ENCODE measurements at regions not wholly inside any gene's neighbourhood (a gene's known extent, or its start where the extent isn't known, plus 50 kb on each side); places are given as distances from the start of the nearest gene placed in this dataset.

DNA sequence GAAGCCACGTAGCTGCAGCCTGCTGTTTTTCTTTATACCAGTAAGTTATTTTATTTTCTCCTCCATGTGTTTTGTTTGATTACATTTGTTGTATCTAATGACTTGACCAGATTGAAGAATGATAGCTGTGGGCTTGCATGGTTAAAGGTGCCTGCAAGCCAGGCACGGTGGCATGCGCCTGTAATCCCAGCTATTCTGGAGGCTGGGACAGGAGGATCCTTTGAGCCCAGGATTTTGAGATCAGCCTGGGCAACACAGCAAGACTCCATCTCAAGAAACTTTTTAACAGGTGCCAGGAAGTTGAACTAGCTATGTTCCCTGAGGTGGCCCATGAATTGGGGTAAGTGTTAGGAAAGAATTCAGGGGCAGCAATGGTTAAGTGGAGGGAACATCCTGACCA, 179.4 kb downstream of the IRS1 start:
- DNase-seq: no peak

DNA sequence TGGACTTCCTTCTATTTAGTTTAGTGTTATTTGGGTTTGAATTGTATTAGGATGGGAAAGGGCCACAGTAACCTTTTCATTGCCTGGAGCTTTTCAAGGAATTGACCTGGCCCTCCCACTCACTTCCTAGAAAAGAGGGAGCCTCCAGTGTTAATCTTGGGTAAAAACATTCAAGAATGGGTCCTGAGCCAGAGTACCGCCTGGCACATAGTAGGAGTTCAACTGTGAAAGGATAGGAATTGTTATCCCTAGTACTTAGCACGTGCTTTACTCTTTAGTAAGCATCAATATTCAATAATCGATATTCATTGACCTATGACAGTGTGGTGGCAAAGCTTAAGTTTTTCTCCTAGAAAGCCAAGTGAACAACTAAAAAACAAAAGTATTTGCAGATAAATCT, 179.9 kb downstream of the IRS1 start:
- DNase-seq: no peak

DNA sequence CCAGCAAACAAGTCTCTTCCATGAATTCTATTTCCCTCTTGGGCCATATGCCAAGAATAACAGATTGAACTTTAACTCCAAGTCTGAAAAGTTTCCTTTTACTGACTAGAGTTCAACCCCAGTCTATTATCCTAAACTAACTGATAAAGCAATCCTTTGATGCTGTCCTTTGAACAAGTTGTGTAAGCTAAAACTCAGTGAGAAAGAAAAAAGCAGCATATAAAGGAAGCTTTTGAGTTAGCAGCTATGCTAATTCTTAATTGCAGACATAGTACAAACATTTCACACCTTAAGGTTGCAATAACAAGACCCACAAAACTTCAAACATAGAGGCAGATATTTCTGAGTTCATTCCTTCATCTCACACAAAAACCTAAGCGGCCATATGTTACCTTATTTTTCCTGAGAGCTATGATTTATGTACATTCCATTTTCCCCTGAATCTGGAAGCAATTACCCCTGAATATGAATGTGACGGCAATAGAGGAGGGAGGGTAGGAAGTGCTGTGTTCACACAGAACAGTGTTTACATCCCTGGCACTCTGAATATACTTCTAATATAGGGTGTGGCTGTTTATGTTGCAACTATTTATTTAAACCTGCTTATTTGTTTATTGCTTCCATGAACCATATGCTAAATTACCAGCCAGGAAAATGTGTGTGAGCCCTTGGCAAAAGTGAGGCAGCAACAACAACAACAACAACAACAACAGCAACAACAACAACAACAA, 180.6 kb downstream of the IRS1 start:
- no peak for DNase-seq

DNA sequence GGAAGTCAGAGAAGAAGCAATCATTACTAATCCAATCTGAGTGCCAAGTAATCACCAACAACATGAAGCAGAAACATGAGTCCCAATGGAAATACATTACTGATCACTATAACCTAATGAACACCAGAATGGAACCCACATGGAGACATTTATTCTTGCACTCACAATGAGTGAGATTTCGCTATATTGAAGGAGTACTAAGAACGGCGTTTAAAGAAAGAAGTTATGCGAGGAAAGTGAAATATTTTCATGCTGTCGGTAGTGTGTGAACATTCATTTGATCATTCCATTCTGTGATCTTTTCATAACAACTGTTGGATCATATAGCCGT, 181.1 kb downstream of the IRS1 start:
- DNase-seq: no peak

DNA sequence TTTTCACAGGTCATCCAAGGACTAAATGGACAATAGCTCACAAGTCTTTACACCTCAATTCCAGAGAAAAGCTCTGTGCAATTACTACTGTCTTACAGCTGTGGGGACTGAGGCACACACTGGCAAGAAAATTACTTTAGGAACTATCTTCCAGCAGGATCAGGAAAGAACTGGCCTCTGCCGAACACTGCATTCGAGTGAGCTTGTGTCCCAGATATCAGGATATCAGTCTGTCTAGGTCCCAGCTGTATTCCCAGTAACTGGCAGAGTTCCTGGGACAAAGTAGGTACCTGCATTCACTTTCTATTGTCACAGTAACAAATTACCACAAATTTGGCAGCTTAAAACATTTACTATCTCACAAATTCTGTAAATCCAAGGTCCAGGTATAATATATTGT, 183.7 kb downstream of the IRS1 start:
- no peak for DNase-seq

DNA sequence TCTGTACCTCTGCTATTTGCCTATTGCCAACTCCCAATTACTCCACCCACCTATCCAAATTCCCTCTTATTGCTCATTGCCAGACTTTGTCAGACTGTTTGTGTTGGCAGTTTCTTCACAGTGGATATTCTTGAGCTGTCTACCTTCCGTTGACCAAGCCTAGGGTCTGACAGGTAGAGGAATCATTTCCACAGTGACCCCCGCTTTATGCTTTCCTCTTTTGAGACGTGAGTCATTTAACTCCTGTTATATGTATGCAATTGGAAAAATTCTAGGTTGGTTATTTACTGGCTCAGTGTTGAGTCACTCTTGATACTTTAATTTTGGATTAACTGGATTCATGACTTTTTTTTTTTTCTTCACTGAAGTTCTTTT, 187.7 kb downstream of the IRS1 start:
- no peak for DNase-seq

DNA sequence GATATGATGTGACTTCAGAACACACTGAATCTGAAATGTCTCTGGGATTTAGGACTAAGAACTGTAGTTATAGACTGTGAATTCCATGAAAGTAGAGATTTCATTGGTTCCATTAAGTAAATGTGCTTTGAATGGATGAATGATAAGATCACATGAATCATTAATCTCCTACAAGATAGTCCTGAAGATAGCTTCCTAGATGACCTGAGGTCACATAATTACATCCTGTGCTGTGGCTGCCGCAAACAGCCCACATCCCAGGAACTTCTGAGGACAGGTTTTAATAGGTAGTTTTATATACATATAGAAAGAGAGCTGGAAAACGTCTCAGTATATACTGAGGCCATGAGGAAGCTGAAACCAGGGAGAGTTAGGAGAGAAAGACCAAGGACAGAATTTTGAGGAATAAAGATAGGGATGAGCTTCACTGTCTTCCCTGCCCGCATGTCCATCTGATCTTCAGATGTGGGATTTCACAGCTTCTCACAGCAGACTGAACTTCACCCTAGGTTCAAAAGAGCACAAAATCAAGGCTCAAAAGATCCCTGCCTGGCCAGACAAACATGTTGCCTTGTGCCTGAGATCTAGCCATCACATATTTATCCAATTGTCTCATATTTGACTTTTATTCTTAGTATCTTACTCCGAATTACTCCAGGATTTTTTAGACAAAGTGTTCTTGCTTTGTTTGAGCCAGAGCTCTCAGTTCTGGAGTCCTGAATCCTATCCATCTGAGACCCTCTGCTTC, 188.2 kb downstream of the IRS1 start:
- no peak for DNase-seq

DNA sequence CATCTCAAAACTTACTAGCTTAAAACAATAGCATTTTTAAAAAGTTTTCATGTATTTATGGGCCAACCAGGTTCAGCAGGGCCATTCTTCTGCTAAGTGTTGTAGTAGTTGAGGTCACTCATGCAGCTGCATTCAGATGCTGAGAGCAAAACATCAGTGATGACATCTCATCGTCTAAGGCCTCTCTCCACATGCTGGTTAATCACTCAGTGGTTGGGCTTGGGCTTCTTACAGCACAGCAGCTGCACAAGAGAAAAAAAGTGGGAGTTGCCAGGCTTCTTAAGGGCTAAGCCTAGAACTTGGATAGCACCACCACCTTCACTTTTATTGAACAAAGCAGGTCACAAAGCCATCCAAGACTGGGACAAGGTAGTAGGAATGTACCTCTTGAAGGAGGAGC, 190.3 kb downstream of the IRS1 start:
- no peak for DNase-seq

DNA sequence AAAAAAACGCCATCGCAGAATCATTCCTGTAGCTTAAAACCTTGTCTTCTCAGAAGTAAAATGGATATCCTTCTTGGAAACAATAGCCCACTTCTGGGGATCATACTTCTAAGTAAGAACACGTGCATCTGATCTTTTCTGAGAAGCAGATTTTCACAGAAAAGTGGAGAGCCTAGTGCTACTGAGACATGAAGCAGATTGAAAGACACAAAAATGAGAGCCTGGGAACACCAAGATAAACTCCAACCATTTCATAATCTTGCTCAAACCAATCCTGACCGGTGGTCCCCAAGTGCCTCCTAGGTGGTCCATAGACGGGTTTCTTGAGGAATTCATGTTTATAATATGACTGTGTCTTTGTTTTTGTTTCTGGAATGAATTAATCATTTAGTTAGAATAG, 191.2 kb downstream of the IRS1 start:
- no peak for DNase-seq

DNA sequence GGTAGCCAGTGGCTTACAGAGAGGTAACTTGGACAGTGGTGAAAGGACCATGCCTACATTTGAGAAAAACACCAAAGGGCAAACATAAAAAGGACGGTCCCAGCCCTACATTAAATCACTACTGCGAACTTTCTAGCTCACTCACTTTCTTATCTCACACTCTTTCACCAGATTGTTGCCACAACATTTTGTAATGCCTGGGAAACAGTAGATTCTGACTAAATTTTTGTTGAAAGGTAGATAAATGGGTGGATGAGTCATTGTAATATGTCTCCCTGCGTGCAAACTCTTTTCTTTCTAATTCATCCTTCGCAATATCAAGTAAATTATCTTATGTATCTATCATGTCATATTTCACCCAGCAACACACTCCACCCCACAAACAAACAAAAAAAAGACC, 192.2 kb downstream of the IRS1 start:
- no peak for DNase-seq

DNA sequence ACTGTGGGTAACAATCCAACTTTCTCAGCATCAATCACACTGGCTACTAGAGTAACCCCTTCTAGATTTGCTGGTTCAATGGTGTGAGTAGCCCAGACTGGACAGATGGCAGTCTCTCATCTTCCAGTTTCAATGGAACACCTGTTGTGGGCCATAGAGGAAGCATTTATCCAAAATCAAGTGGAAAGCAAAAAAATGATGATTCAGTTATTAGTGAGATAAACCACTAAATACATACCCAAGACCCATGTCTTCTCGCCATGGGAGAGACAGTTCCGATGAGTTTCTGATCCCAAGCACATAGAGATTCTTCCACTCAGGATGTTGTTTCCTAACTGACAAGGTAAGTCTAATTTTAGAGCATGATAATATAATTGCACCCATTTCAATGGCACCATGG, 194.0 kb downstream of the IRS1 start:
- no peak for DNase-seq

DNA sequence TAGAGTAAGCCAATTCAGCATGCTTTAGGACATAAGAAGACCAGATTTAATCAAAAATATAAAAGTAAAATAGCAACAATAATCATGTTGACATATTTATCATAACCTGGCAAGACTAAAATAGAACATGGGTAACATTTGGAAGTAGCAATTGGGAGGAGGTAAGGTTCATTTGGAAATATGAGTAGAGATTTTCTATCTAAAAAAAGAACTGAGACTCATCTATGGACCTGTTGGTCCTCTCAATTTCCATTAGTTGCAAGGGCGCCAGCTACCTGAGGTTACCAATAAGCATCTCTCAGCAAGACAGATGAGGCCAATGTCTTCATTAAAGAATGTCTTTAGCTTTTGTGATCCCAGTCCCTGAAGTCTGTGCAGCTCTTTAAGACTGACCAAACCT, 196.0 kb downstream of the IRS1 start:
- DNase-seq: no peak

DNA sequence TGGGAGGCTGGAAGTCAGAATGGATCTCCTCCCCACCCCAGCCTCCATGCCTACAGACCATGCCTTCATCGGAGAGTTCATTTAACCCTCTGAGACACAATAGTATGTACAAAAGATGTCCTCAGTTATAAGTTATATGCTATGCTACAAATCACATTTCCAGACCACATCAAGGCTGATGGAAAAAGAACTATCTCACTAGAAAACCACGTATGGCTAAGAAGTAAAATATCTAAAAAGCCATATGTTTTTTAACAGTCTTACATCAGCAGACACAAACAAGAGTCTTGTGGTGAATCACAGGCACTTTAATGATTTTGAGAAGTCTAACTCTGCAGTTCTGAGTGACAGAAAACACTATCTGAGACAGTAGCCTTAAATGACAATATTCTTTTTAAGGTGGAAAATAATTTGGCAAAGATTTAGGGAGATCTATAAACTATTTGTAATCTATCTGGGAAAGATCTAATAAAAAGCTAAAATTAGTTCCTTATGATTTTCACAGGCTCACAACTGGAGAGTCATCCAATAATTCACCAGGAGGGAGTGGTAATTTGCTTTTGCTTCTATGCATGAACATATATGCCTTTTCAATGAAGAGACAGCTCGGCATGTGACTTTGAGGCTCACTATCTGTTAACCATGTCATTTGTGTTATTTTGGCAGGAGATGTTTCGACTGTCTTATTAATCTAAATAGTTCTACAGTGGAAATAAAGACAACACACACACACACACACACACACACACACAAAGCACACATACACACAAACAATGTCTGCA, 197.5 kb downstream of the IRS1 start:
- DNase-seq: no peak

DNA sequence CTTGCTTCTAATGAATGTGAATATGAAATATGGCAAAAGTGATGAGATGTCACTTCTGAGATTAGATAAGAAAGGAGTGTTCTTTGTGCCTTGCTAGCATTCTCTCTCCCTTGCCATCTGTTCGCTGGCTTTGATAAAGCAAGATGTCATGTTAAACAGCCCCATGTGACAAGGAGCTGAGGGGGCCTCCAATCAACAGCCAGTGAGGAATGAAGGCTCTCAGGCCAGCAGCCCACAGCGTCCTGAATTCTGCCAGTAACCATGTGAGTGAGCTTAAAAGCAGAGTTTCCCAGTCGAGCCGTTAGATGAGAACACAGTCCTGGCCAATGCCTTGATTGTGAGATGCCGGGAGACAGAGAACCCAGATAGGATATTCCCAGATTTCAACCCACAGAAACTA, 198.8 kb downstream of the IRS1 start:
- no peak for DNase-seq

DNA sequence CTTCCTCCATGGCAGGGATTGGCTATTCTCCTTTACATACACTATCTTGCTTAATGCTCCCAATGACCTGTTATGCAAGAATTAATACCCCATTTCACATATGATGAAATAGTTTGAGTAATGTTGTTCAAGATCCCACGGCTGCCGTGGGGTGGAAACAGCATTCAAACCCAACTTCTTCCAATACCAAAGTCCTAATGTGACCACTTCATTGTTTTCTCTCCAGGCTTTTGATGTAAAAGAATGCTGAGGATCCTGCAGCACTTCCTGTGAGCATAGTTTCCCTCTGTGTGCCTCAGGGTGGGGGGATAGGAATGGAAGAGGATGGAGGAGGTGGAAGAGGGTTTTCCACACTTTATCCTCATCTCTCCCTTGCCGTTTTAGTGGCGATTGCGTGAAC, 199.4 kb downstream of the IRS1 start:
- no peak for DNase-seq

DNA sequence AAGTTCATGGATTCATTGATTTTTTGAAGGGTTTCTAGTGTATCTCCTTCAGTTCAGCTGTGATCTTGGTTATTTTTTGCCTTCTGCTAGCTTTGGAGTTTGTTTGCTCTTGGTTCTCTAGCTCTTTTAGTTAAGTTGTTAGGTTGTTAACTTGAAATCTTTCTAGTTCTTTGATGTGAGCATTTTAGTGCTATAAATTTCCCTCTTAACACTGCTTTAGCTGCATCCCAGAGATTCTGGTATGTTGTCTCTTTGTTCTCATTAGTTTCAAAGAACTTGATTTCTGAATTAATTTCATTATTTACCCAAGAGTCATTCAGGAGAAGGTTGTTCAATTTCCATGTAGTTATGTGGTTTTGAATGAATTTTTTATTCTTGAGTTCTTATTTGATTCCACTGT, 210.6 kb downstream of the IRS1 start:
- no peak for DNase-seq

DNA sequence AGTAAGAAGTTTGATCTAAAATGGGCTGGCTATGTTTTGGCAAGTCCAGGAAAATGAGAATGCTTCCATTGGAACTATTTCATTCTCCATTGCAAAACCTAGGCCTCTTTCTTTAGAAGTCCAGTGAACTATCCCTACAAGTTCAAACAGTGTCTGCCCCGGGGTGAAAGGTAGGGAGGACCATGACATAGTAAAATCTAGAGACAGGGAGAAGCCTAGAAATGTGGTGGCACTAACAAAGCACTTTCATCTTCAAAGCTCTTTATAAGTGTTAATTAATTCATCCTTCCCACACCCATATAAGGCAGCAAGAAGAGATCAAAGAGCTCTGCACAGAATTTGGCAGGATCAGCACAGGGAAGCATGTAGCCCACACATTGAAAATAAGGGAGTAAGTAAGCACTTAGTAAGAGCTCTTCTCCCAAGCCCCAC, 214.5 kb downstream of the IRS1 start:
- no peak for DNase-seq

DNA sequence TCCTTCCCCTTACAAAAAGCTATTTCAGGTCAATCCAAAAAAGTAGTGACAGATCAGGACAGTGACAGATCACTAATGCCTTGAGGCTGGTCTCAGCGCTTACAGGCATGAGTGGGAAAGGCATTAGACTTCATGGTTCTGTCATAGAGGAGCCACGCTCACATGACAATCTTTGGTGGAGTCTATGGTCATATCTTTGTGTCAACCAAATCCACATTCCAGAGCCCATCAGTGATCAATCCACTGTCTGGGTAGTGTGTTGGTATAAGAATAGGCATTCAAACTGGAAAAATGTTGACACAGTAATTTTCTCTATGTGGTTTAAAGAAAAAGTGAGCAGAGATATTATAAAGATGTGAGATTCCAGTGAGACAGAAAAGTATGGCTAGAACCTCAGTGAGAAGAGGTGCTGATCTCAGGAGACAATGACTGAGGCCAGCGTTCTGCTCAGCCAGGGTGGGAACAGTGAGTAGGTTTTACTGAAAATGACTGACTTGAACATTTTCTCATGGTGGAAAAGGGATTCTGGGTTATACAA, 215.0 kb downstream of the IRS1 start:
- no peak for DNase-seq

DNA sequence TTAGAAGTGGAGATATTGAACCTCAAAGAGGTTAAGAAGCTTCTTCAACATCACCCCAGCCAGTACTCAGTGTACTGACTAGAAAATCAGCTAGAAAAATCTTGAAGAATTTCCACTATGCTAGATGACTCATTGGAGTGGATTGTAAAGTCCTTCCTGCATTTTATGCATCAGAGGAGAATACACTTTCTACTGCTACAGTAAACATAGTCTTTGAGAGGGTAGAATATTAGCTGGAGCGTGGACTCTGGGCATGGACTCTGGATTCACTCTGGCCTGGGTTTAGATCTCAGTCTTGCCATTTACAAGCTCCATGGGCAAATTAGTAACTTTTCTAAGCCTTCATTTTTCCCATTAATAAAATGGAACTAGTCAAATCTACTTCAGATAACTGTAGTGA, 215.9 kb downstream of the IRS1 start:
- DNase-seq: no peak

DNA sequence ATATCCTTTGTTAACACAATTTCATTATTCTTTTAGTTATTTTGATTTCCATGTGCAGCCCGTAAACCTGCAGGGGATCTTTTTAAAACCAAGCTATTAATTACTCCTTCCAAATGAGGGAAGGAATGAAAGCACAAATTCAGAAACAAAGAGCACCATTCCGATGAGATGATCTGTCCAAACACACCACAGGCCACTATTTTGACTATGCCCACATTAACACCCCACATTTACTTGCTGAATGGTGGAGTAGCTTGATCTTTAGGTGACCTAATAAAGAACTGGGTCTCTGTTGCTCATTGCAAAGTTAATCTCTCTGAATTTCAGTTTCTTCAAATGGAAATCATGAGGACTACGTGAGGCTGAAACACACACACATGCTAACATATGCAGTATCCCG, 218.0 kb downstream of the IRS1 start:
- DNase-seq: no peak

DNA sequence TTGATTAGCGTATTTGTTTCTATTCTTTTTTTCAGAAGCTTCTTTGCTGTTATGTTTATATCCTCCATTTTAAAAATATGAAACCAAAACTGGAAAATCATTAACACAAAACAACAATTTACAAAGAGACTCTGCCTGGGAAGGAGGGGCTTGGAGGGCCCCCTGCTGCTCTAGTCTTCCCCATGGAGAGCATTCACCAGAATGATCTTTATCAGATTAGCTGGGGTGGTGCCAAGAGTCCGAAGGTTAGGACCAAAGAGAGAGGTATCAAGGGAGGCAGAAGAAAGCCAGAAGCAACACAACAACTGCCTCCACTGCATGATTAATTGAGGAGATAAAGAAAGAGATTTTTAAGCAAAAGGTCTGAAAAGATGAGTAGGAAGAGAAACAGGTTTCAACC, 218.6 kb downstream of the IRS1 start:
- no peak for DNase-seq

DNA sequence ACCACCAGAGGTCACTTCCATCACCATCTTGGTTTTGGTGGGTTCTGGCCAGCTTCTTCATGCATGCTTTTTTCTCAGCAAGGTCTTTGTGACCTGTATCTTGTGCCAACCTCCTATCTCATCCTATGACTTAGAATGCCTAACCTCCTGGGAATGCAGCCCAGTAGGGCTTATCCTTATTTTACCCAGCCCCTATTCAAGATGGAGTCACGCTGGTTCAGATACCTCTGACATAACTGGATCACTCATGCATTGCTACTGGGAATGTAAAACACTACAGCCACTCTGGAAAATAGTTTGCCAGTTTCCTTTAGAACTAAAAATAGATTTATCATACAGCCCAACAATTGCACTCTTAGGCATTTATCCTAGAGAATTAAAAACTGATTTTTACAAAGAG, 219.2 kb downstream of the IRS1 start:
- no peak for DNase-seq

DNA sequence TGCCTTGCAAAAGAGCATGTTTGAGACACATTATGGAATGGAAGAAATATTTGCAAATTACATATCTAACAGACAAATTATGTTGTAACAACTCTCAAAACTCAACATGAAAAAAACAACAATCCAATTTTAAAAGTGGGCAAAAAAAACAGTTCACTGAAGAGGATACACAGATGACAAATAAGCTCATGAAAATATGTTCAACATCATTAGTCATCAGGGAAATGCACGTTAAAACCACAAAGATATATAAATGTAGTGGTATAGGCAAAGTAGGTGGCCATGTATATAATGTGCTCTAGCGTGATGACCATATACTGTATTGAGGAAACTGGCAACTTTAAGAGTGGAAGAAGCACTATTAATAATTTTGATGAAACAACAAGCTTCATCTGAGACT, 220.1 kb downstream of the IRS1 start:
- no peak for DNase-seq

DNA sequence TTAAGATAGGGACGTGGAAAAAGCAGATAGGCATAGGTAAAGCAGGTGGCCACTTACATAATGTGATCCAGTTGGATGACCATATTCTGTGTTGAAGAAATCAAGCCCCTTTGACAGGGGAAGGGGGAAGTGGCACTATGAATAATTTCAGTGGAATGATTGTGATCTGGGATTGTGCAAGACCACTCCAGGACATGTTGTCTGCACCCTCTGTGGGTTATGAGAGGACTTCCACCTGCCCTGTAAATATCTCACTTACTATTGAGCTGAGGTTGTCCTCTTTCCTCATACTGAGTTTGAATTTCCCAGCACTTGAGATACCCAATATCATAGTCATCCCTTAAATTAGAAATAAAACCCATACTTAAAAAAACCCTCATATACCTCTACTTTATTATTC, 220.7 kb downstream of the IRS1 start:
- DNase-seq: no peak

Data from suppressor macrophage (primary cell).